IPS-NIHi7 (cell line): ENCODE measurements at regions not wholly inside any gene's neighbourhood (a gene's known extent, or its start where the extent isn't known, plus 50 kb on each side); places are given as distances from the start of the nearest gene placed in this dataset.
A peak's percentile ranks its signal among the peaks of the same experiment; 100 is the strongest.

Experiments used
- DNase-seq: peaks from one replicate; pipeline ENCODE4 v3.0.0; 2012; ENCODE audit warnings: mixed read lengths; ENCODE audit errors: extremely low spot score

GRCh38 chr18:67596003-67596402 is 79.5 kb upstream of the DSEL start:
- no peak for DNase-seq

- peak; percentile 15 for DNase-seq
Observed at GRCh38 chr18:67590571-67591141, 74.1 kb upstream of the DSEL start.

- no peak for DNase-seq
Observed at GRCh38 chr18:67589325-67589724, 72.8 kb upstream of the DSEL start.

GRCh38 chr18:67586101-67586500 is 69.6 kb upstream of the DSEL start:
- no peak for DNase-seq

- DNase-seq: no peak
Observed at GRCh38 chr18:67583621-67584020, 67.1 kb upstream of the DSEL start.

GRCh38 chr18:67582488-67582887 is 66.0 kb upstream of the DSEL start:
- peak; percentile 17 for DNase-seq

GRCh38 chr18:67581178-67581577 is 64.7 kb upstream of the DSEL start:
- DNase-seq: no peak

- no peak for DNase-seq
Observed at GRCh38 chr18:67577386-67577785, 60.9 kb upstream of the DSEL start.

- DNase-seq: no peak
Observed at GRCh38 chr18:67574749-67575148, 58.2 kb upstream of the DSEL start.

GRCh38 chr18:67568166-67568565 is 51.6 kb upstream of the DSEL start:
- DNase-seq: no peak
